ENCODE measurements at regions not wholly inside any gene's neighbourhood (a gene's known extent, or its start where the extent isn't known, plus 50 kb on each side); places are given as distances from the start of the nearest gene placed in this dataset.

- TF ChIP-seq EP300 (IDR thresholded peaks at IDR 0.05): no peak
- TF ChIP-seq CTCF (IDR thresholded peaks at IDR 0.05): no peak
- TF ChIP-seq POLR2AphosphoS5 (IDR thresholded peaks at IDR 0.05): no peak
These were observed 97.1 kb downstream of the GPR85 start for GRCh38 chr7:112989531-112989930.

Data from gastroesophageal sphincter (tissue), 3 donors.